ENCODE measurements at regions not wholly inside any gene's neighbourhood (a gene's known extent, or its start where the extent isn't known, plus 50 kb on each side); places are given as distances from the start of the nearest gene placed in this dataset.

DNA sequence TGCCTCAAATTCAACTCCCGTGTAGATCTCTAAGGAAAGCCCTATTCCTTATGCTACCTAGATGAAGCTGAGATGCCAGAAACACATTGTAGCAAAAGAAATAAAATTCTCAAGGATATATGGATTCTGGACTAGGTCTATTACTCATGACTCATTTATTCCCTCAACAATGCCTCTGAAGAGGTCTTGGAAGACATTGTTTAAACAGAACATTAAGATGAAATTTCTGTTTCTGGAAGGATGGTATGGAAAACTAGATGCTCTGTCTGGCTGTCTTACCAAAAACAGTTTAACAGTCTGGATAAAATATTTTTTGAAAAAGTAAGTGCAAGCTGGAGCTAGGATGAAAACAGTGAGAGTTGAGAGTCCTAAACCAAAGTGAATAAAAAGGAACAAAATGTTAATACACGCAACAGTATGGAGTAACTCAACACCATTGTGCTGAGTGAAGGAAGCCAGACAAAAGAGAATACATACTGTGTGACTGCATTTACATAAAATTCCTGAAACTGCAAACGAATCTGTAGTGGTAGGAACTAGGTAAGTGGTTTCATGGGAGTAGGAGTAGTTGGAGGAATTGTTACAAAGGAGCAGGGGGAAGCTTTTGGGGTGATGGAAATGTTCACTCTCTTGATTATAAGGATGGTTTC, 59.3 kb upstream of the GNG12 start:
- Histone ChIP-seq H3K9me3 (no peaks in the 10 kb centered on the region), H3K4me3 (no peak overlapping the region), H3K27me3 (no peaks in the 10 kb centered on the region), H3K36me3 (no peaks in the 10 kb centered on the region), H3K4me1 (no peaks in the 10 kb centered on the region), H3K27ac (no peak overlapping the region)
- no peak for DNase-seq (ENCODE audit: low spot score in 2 of 2)
- intact Hi-C loops (cut with DNase I): no loop called here
- TF ChIP-seq, protein P1, sequence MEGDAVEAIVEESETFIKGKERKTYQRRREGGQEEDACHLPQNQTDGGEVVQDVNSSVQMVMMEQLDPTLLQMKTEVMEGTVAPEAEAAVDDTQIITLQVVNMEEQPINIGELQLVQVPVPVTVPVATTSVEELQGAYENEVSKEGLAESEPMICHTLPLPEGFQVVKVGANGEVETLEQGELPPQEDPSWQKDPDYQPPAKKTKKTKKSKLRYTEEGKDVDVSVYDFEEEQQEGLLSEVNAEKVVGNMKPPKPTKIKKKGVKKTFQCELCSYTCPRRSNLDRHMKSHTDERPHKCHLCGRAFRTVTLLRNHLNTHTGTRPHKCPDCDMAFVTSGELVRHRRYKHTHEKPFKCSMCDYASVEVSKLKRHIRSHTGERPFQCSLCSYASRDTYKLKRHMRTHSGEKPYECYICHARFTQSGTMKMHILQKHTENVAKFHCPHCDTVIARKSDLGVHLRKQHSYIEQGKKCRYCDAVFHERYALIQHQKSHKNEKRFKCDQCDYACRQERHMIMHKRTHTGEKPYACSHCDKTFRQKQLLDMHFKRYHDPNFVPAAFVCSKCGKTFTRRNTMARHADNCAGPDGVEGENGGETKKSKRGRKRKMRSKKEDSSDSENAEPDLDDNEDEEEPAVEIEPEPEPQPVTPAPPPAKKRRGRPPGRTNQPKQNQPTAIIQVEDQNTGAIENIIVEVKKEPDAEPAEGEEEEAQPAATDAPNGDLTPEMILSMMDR (IDR thresholded peaks at IDR 0.05): no peak

DNA sequence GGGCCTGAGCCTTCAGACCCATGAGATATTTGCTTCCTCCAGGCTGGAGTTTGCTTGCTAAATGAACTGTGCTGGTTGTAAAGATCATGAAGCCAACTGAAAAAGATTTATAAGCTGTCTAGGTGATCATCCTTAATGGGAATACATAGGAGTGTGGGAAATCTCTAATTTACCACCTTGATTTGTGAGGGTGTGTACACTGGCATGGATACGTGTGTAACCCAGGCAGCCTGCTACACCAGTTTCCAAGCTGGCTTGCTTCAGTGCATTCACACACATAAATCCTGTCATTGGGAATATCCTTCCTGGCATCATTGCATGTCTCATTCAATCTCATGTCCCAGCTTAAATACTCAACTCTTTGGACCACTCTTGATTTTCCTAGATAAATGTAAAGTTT, 57.6 kb upstream of the GNG12 start:
- TF ChIP-seq, protein P1 (IDR thresholded peaks at IDR 0.05): no peak
- H3K9me3 ChIP-seq: no peaks in the 10 kb centered on the region
- no peak overlapping the region for H3K4me3 ChIP-seq
- H3K4me1 ChIP-seq: no peaks in the 10 kb centered on the region
- intact Hi-C loops (cut with DNase I): no loop called here
- no peaks in the 10 kb centered on the region for H3K27me3 ChIP-seq
- H3K27ac ChIP-seq: no peak overlapping the region
- no peak for DNase-seq (ENCODE audit: low spot score in 2 of 2)
- no peaks in the 10 kb centered on the region for H3K36me3 ChIP-seq

DNA sequence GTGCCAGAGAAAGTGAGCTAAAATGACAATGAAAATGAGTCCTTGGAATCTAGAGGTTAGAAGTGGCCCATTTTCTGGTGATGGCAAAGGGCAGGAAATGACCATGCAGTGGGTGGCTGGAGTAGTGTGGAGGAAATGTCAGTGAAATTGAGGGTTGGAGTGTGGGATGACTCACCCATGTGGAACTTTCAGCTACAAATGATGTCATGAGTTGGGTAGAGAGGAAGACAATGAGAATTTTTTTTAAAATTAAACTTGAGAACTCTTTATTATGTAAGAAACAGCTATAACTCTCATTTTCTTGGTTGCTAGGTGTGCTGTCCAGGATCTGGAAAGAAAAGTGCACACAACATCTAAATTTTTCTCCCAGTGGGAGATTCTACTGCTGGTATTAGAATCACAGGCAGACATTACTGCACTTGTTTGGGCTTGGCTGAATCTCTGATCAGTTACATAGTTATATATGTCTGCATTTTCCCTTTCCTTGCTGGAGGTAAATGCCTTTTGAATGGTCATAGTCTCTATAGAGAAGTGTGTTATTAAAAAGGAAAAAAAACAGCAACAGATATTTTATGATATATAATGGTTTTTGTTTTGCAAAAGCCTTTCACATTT, 56.8 kb upstream of the GNG12 start:
- H3K27me3 ChIP-seq: no peaks in the 10 kb centered on the region
- DNase-seq (ENCODE audit: low spot score in 2 of 2): no peak
- no peaks in the 10 kb centered on the region for H3K9me3 ChIP-seq
- no peaks in the 10 kb centered on the region for H3K36me3 ChIP-seq
- no peak overlapping the region for H3K27ac ChIP-seq
- intact Hi-C loops (cut with DNase I): no loop called here
- no peaks in the 10 kb centered on the region for H3K4me1 ChIP-seq
- no peak overlapping the region for H3K4me3 ChIP-seq
- TF ChIP-seq, protein P1 (IDR thresholded peaks at IDR 0.05): no peak

DNA sequence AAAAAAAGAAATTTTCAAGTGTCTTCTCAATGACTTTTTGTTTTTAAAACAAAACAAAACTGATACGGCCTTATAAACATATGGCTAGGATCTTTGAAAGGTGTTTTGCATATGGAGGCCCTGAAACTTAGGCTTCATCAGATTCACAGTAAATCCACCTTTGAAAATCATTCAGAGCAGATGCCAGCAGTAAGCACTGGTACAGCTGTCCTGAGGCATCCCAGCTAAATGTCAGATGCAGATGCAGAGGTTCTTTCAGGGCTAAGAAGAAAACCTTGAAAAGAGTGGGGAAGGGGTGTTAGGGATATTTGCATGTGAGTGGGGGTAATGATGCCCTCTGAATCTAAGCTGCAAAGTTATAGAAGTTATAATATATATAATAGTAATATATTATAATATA, 56.2 kb upstream of the GNG12 start:
- Histone ChIP-seq H3K9me3 (no peaks in the 10 kb centered on the region), H3K27me3 (no peaks in the 10 kb centered on the region), H3K4me1 (no peaks in the 10 kb centered on the region), H3K36me3 (no peaks in the 10 kb centered on the region), H3K4me3 (no peak overlapping the region), H3K27ac (no peak overlapping the region)
- TF ChIP-seq, protein P1 (IDR thresholded peaks at IDR 0.05): no peak
- intact Hi-C loops (cut with DNase I): no loop called here
- DNase-seq (ENCODE audit: low spot score in 2 of 2): no peak

DNA sequence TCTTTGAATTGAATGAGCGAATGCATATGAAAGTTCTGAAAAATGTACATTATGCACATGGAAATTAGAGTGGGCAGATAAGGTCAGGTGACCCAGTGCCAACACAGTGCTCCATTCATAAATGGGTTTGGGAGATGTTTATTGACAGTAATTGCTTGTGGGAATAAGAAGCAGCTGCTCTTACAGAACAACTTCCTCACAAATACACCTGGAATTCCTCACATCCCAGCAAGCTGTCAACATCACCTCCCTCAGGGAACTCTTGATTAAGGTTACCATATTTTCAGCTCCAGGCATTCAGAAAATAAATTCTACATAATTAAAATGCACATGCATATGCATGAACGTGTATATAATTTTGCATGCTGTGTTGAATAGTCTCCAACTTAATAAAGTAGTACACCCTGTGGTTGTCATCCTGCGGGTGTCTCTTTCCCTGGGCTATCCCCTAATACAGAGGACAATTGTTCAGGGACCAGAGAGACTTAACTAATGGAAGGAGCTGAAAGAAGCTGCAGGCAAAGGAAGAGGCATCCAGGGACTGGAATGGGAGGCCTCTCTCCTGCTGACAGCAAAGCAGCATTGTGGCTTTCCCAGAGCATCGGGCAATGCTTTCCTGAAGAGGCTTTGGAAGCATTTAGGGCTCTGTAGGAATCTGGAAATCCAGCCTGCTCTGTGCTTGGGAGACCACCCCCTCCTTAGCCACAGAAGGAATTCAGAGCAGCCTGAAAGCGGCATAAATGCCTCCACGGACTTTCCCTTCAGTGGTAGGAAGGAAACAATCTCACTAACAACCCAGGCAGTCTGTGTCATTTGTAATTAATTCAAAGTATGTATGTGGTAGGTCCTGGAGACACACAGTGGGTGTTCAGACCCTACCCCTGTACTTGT, 55.2 kb upstream of the GNG12 start:
- TF ChIP-seq, protein P1 (IDR thresholded peaks at IDR 0.05): no peak
- H3K27ac ChIP-seq: no peak overlapping the region

More for the DNA sequence above, 55.2 kb upstream of the GNG12 start:
- no peaks in the 10 kb centered on the region for H3K36me3 ChIP-seq
- DNase-seq (ENCODE audit: low spot score in 2 of 2): no peak
- no peaks in the 10 kb centered on the region for H3K27me3 ChIP-seq
- H3K4me1 ChIP-seq: no peaks in the 10 kb centered on the region
- no peaks in the 10 kb centered on the region for H3K9me3 ChIP-seq
- intact Hi-C loops (cut with DNase I): no loop called here
- no peak overlapping the region for H3K4me3 ChIP-seq

Measured in ascending aorta (tissue), 2 donors.